CD4-positive, alpha-beta T cell (primary cell): ENCODE measurements at regions not wholly inside any gene's neighbourhood (a gene's known extent, or its start where the extent isn't known, plus 50 kb on each side); places are given as distances from the start of the nearest gene placed in this dataset.

ENCODE experiments used
- ATAC-seq: fragments of 200-7000 bp; cut with Tn5 transposase; one replicate; pipeline ENCODE4 v1.10.0; 2022; ENCODE audit warnings: mild to moderate bottlenecking; ENCODE audit not compliant: poor library complexity
- CTCF ChIA-PET: fragments of 350-600 bp; sonication (Branson Sonifier 250); formaldehyde crosslinking; loops from one replicate; lab custom pipeline; 2021; ENCODE audit warnings: antibody characterized with exemption, inconsistent platforms; lab: Charles Lee
- POLR2A ChIA-PET: fragments of 350-600 bp; sonication (Branson Sonifier 250); formaldehyde crosslinking; loops from one replicate; lab custom pipeline; 2021; ENCODE audit warnings: antibody characterized with exemption, inconsistent platforms; lab: Charles Lee
- DNase-seq, 14 experiments: peaks; one replicate each; pipeline ENCODE4 v3.0.0-alpha.2; 2013 to 2020; ENCODE audit warnings: mixed read lengths in 2 of 14
- H3K27ac ChIP-seq, 2 donors: one replicate each; pipeline versions ENCODE4 v1.5.1 to v1.7.0; 2013; ENCODE audit warnings: low read length in 2 of 2, low read depth in 1 of 2, mild to moderate bottlenecking in 1 of 2
- H3K27me3 ChIP-seq, 2 experiments: 1 replicate in 1 of 2; 2 replicates in 1 of 2; pipeline versions ENCODE4 v1.6.1 to v1.7.0; 2013; ENCODE audit warnings: low read length in 2 of 2, control low read depth in 1 of 2, mild to moderate bottlenecking in 1 of 2, moderate library complexity in 1 of 2; ENCODE audit not compliant: insufficient read depth in 2 of 2, control insufficient read depth in 1 of 2
- H3K36me3 ChIP-seq: one replicate; pipeline ENCODE4 v1.6.1; 2013; ENCODE audit warnings: low read length, control low read depth; ENCODE audit not compliant: insufficient read depth
- H3K4me1 ChIP-seq: one replicate; pipeline ENCODE4 v1.6.1; 2013; ENCODE audit warnings: low read length, control low read depth; ENCODE audit not compliant: insufficient read depth
- H3K4me3 ChIP-seq: one replicate; pipeline ENCODE4 v1.5.1; 2013; ENCODE audit warnings: mild to moderate bottlenecking, low read length, moderate library complexity
- H3K9me3 ChIP-seq, 2 experiments: 1 replicate in 1 of 2; 2 replicates in 1 of 2; pipeline versions ENCODE4 v1.6.1 to v1.7.0; 2013; ENCODE audit warnings: low read length in 2 of 2, mild to moderate bottlenecking in 2 of 2, control low read depth in 1 of 2, moderate library complexity in 1 of 2; ENCODE audit not compliant: control insufficient read depth in 1 of 2, insufficient read depth in 1 of 2
- H3K27ac Mint-ChIP-seq: one replicate; pipeline ENCODE4 v1.8.0; 2020; ENCODE audit warnings: mixed read lengths
- H3K27me3 Mint-ChIP-seq: one replicate; pipeline ENCODE4 v1.8.0; 2021; ENCODE audit warnings: mixed read lengths
- H3K36me3 Mint-ChIP-seq: one replicate; pipeline ENCODE4 v1.8.0; 2021; ENCODE audit warnings: low read depth, mixed read lengths
- H3K4me1 Mint-ChIP-seq: one replicate; pipeline ENCODE4 v1.8.0; 2021; ENCODE audit warnings: low read depth, mixed read lengths
- H3K4me3 Mint-ChIP-seq: one replicate; pipeline ENCODE4 v1.8.0; 2020; ENCODE audit warnings: mild to moderate bottlenecking, mixed read lengths
- H3K9me3 Mint-ChIP-seq: one replicate; pipeline ENCODE4 v1.8.0; 2020; ENCODE audit warnings: mixed read lengths
- intact Hi-C, 2 experiments: fragments of 100-400 bp; cut with DNase I in 1 of 2; cut with micrococcal nuclease in 1 of 2; formaldehyde crosslinking; loops; one replicate each; pipeline versions ENCODE4 v1.15.1 to v1.9.0; 2023 to 2025; cut with DNase I, micrococcal nuclease
- TF ChIP-seq, protein P1 (sequence below): fragments of 200-600 bp; IDR thresholded peaks from one replicate; pipeline ENCODE4 v1.8.0; 2022; ENCODE audit warnings: antibody characterized with exemption, mild to moderate bottlenecking

DNA sequence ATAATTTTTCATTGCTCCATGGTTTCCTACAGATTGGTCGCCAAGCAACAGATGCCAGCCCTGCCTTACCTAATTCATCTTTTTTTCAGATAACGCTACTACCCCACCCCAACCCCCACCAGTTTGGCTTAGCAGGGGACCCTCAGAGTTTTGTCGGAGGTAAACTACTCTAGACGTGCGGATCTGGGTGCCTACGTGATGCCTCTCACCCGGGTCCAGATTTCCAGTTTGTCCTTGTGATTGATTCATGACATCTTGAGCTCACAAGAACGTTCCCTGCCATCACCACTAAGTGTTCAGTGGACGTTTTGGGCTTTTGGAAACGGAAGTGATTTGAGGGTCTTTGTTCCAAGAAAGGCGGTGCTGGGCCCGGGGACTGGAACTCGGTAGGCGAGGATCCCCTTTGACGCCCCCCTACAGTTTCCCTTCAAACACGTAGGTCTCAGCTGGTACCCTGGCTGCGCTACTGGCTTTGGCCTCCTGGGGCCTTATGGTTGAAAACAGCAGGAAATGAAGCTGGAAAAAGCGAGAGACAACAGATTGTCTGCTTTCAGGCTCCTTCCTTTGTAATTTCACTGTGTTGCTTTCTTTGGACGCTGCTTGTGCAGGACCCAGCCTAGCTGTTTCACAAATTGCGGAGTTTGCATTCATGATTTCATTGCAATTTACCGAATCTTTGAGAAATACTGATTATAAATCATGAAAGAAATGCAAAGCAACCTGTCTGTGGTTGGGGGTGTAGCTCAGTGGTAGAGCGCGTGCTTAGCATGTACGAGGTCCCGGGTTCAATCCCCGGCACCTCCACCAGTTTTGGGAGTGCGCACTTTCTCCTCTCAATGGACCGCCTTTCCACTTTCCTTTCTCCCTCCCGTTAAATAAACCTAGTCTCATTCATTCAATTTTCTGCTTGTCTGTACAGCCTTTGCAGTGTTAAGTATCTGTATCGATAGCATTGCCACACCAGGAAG, 81.0 kb downstream of the GPX5 start:
- Mint-ChIP-seq H3K4me3 (peak overlapping the region; percentile 76), H3K27ac (peak overlapping the region; percentile 86), H3K36me3 (peaks cover 5% of the 10 kb centered on the region), H3K27me3 (peaks cover 83% of the 10 kb centered on the region), H3K4me1 (peaks cover 18% of the 10 kb centered on the region), H3K9me3 (no peaks in the 10 kb centered on the region)
- ATAC-seq: peak; percentile 85
- Histone ChIP-seq H3K27ac (no peak overlapping the region), H3K9me3 (peaks cover 0 to 8% of the 10 kb centered on the region in 2 experiments), H3K27me3 (peaks cover 31 to 55% of the 10 kb centered on the region in 2 experiments), H3K4me1 (peaks cover 9% of the 10 kb centered on the region), H3K4me3 (peak overlapping the region; percentile 18), H3K36me3 (no peaks in the 10 kb centered on the region)
- CTCF ChIA-PET: no interaction called here
- POLR2A ChIA-PET: interaction anchor here (0.7 to 1.3 kb wide), 3 partner anchors 18 to 111 kb away, joined by 3 to 4 read pairs (median 4); no protein-coding TSS in a partner anchor
- DNase-seq: peak in 6 of 14 experiments; percentile 7 to 51 (median 24)
- intact Hi-C loops: loop anchor here in 1 of 2 experiments (5.0 kb wide), 1 partner anchor 64 kb away; no protein-coding TSS in a partner anchor
- TF ChIP-seq, protein P1, sequence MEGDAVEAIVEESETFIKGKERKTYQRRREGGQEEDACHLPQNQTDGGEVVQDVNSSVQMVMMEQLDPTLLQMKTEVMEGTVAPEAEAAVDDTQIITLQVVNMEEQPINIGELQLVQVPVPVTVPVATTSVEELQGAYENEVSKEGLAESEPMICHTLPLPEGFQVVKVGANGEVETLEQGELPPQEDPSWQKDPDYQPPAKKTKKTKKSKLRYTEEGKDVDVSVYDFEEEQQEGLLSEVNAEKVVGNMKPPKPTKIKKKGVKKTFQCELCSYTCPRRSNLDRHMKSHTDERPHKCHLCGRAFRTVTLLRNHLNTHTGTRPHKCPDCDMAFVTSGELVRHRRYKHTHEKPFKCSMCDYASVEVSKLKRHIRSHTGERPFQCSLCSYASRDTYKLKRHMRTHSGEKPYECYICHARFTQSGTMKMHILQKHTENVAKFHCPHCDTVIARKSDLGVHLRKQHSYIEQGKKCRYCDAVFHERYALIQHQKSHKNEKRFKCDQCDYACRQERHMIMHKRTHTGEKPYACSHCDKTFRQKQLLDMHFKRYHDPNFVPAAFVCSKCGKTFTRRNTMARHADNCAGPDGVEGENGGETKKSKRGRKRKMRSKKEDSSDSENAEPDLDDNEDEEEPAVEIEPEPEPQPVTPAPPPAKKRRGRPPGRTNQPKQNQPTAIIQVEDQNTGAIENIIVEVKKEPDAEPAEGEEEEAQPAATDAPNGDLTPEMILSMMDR: no peak

DNA sequence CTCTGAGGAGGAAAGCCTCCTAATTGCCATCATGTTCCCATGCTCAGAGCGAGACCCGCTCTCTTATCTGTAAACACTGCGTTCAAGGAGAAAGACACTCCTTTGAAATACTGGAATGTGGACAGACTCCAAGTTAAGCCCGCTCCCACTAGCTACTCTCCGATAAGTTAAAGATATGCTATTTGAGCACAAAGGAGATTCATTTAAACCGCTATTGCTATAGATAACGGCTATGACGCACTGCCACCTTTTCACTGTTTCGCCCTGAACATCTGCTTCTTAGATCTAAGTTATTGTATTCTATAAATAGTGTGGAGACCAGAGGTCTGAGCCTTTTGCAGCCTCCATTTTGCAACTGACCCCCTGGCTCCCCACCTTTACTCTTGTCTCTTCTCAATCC, 82.3 kb downstream of the GPX5 start:
- DNase-seq (no peak), ATAC-seq (no peak)
- Mint-ChIP-seq H3K4me3 (no peak overlapping the region), H3K27ac (no peak overlapping the region), H3K4me1 (peaks cover 18% of the 10 kb centered on the region), H3K27me3 (peaks cover 90% of the 10 kb centered on the region), H3K9me3 (no peaks in the 10 kb centered on the region), H3K36me3 (peaks cover 5% of the 10 kb centered on the region)
- peaks cover 9% of the 10 kb centered on the region for H3K4me1 ChIP-seq
- intact Hi-C loops: loop anchor here in 1 of 2 experiments (5.0 kb wide), 1 partner anchor 66 kb away; no protein-coding TSS in a partner anchor
- CTCF ChIA-PET: no interaction called here
- H3K9me3 ChIP-seq: peaks cover 0 to 8% of the 10 kb centered on the region in 2 experiments
- TF ChIP-seq, protein P1: no peak
- POLR2A ChIA-PET: no interaction called here
- peaks cover 28 to 55% of the 10 kb centered on the region in 2 experiments for H3K27me3 ChIP-seq
- no peaks in the 10 kb centered on the region for H3K36me3 ChIP-seq
- H3K27ac ChIP-seq: no peak overlapping the region
- H3K4me3 ChIP-seq: no peak overlapping the region

DNA sequence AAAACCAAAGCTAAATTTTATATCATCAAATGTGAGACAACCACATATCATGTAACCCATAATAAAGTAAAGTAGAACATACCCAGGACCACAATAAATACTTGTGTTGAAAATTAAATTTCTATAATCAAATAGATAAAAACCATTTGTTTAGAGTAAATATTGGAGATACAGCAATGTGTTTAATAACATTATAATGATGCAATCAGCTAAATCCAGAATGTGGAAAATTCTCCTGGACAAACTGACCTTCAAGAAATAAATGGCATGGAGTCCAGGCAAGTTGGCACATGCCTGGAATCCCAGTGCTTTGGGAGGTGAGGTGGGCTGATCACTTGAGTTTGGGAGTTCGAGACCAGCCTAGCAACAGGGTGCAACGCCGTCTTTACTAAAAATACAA, 84.0 kb downstream of the GPX5 start:
- TF ChIP-seq, protein P1: no peak
- Mint-ChIP-seq H3K36me3 (peaks cover 5% of the 10 kb centered on the region), H3K9me3 (no peaks in the 10 kb centered on the region), H3K4me3 (no peak overlapping the region), H3K4me1 (peaks cover 18% of the 10 kb centered on the region), H3K27me3 (peaks cover 92% of the 10 kb centered on the region), H3K27ac (no peak overlapping the region)
- ATAC-seq: no peak
- CTCF ChIA-PET: no interaction called here
- Histone ChIP-seq H3K9me3 (peaks cover 0 to 8% of the 10 kb centered on the region in 2 experiments), H3K27me3 (peaks cover 29 to 54% of the 10 kb centered on the region in 2 experiments), H3K27ac (no peak overlapping the region), H3K4me1 (peaks cover 9% of the 10 kb centered on the region), H3K36me3 (no peaks in the 10 kb centered on the region), H3K4me3 (no peak overlapping the region)
- POLR2A ChIA-PET: no interaction called here
- intact Hi-C loops: loop anchor here in 1 of 2 experiments (5.0 kb wide), 1 partner anchor 67 kb away; no protein-coding TSS in a partner anchor
- no peak for DNase-seq
